Stimulated activated CD4-positive, alpha-beta T cell treated with anti-CD3 and anti-CD28 coated beads, TNF-alpha, amount 100 ng/mL, for 4 hours (primary cell): ENCODE measurements at regions not wholly inside any gene's neighbourhood (a gene's known extent, or its start where the extent isn't known, plus 50 kb on each side); places are given as distances from the start of the nearest gene placed in this dataset.
"Not testable (repeated sequence)": the region's sequence is repeated elsewhere in the genome, so short reads cannot be mapped to it uniquely, and the experiment has no call there.

Source experiments
- DNase-seq, 3 experiments: peaks; one replicate each; pipeline ENCODE4 v3.0.0-alpha.2; 2020; ENCODE audit warnings: low read depth in 3 of 3

DNA sequence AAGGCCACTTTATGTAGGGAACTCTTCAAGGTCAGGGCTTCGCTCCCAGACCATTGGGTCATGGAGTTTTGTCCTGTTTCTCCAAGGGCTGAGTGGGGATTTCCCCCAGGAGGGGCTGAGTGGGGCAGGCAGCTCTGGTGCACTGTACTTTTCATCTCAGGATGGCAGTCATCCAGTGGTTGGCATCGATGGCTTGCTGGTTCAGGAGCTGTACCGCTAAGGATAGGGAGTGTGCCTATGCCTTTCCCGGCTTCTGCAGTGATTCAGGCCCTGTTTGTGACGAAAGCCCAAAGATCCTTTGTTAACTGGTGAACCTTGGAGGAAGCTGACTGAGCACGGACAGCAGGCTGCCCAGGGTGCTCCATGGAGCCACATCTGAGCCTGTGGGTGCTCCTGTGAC is 100.1 kb upstream of the GADD45A start:
- no peak for DNase-seq

GRCh38 chr1:67586596-67586995 is 98.4 kb upstream of the GADD45A start:
- DNase-seq: no peak

- DNase-seq: no peak
These were observed 96.7 kb upstream of the GADD45A start for GRCh38 chr1:67588178-67588855.

- DNase-seq: no peak
These were observed 95.3 kb upstream of the GADD45A start for GRCh38 chr1:67589519-67590233.

- no peak for DNase-seq
These were observed 94.7 kb upstream of the GADD45A start for GRCh38 chr1:67590329-67590728.

DNA sequence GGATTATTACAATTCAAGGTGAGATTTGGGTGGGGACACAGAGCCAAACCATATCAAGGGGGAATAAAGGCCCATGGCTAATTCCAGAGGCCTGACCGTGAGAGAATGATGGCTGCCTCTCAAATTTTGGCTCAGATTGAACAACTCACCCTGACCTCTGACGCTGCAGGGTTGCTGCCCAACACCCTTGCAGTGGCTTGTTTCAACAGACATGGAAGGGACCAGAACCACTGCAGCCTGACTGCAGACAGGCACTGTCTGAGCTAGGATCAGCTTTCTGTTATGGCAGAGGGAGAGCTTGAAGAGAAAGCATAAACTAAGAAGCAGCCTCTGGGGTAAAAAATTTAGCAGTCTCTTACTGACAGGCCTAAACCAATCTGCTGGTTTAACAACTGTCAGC is 90.2 kb upstream of the GADD45A start:
- no peak for DNase-seq

DNA sequence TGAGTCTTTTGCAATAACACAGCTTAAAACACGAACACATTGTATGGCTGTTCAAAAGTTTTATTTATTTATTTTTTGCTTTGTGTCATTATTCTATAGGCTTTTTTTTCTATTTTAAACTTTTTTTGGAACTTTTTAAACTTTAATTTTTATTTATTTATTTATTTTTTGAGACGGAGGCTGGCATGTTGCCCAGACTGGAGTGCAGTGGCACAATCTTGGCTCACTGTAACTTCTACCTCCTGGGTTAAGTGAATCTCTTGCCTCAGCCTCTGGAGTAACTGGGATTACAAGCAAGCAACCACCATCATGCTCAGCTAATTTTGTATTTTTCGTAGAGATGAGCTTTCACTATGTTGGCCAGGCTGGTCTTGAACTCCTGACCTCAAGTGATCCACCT is 88.3 kb upstream of the GADD45A start:
- no peak for DNase-seq

DNA sequence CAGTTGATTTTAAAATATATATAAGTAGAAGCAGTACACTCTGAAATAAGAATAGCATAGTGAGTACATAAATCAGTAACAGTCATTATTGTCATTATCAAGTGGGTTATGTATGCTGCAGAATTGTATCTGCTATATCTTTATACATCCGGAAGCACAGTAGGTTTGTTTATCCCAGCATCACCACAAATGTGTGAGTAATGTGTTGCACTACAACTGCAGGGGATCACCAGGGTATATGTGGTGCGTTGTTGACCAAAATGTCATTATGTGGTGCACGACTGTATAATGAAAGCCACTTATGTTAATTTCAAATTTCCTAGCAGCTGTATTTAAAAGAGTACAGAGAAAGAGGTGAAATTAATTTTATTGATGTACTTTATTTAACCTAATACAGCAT is 87.7 kb upstream of the GADD45A start:
- no peak for DNase-seq

DNA sequence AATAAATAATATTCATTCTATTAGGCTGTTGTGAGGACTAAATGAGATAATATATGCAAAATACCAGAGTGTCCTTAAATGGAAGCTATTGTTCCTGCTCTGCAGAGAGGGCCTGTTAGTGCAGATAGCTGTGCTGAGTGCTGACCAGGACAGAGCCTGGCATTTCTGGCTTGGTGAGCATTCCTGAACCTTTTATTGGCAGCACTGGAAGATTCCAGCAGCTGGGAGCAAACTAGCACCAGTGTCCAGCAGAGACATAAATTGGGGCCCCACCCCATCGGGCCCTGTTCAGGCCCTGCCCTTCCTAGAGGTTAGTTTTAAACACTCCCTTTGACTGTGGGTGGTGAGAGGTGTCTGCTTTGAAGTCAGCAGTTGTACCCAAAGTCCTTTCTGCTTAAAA is 85.9 kb upstream of the GADD45A start:
- DNase-seq: no peak

- no peak for DNase-seq
These were observed 83.5 kb upstream of the GADD45A start for GRCh38 chr1:67601539-67601938.

GRCh38 chr1:67601955-67602354 is 83.0 kb upstream of the GADD45A start:
- DNase-seq: no peak

GRCh38 chr1:67604778-67605177 is 80.2 kb upstream of the GADD45A start:
- no peak for DNase-seq

- no peak for DNase-seq
These were observed 79.7 kb upstream of the GADD45A start for GRCh38 chr1:67605209-67605780.

GRCh38 chr1:67607286-67607685 is 77.7 kb upstream of the GADD45A start:
- no peak for DNase-seq

GRCh38 chr1:67607699-67608098 is 77.3 kb upstream of the GADD45A start:
- DNase-seq: no peak

DNA sequence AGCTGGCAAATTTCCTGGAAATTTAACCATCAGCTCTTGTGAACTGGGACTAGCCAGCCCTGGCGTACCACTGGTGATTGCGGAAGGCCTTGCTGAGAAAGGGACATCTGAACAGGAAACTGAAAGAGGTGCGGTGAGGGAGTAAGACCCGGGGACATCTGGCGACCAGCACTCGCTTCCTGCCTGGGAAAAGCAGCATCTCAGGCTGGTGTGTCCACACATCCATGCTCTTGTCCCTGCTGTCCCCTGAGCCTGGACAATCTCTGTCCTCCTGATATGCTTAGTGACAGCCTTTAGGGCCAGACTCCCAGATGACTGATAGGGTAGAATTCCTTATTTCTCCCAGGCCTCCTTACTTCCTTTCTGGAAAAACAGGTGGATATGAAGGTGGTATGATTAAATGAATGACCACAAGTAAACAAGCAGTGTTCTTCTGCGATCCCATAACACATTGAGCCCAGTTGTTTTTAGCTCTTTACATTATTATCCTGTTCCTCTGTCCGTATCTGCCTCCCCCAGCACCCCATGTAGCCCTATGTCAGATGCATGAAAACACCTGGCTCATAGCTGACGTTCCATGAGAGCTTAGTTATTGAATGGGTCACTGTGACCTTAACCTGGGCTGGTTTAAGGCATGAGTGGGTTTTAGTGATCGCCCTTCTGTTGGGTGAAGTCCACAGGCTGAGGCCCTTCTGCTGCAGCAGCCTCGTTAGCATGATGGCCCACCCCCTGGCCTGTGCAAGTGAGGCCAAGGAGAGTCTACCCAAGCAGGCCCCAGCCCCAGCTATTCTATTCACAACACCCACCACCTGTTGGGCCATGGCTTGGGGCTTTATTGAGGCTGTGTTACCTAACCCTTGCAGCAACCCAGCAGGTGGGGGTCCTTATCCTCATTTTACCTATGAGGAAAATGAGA is 76.1 kb upstream of the GADD45A start:
- no peak for DNase-seq

GRCh38 chr1:67609577-67610341 is 75.2 kb upstream of the GADD45A start:
- no peak for DNase-seq

- no peak for DNase-seq
These were observed 74.6 kb upstream of the GADD45A start for GRCh38 chr1:67610450-67610849.

- no peak for DNase-seq
These were observed 73.2 kb upstream of the GADD45A start for GRCh38 chr1:67611846-67612245.

DNA sequence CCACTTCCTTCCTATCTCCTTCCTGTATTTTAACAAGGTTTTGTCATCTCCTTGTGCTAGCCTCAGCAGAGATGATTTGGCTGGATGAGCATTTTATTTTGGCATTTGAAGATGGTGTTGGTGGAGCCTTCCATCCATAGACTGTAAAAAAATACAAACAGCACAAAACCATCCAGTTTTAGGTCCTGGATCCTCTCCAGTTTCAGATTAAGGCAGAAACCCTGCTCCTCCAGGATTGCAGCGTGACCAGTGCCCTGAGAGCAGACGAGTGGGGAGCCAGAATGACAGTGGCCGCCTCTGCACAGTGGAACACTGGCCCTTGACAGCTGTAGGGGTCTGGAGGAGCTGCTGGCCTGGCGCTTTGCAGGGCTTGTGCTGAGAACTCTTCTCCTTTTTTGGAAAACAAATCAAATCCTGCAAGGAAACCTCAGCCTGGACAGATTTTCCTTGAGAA is 72.2 kb upstream of the GADD45A start:
- DNase-seq: no peak

DNA sequence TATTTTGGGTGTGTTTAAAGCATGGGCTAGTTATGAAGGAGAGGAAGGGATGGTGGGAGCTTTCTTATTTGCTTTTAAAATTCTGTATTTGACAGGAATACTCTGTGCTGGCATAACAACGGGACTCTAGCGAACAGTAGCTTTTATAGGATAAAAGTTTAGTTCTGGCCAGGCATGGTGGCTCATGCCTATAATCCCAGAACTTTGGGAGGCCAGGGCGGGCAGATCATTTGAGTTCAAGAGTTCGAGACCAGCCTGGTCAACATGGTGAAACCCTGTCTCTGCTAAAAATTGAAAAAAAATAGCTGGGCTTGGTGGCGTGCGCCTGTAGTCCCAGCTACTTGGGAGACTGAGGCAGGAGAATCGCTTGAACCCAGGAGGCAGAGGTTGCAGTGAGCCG is 71.5 kb upstream of the GADD45A start:
- not testable (repeated sequence) for DNase-seq
